GM12878 (cell line): ENCODE measurements at regions not wholly inside any gene's neighbourhood (a gene's known extent, or its start where the extent isn't known, plus 50 kb on each side); places are given as distances from the start of the nearest gene placed in this dataset.

ENCODE experiments used
- ATAC-seq: fragments of 200-7000 bp; cut with Tn5 transposase; 3 replicates; pipeline ENCODE4 v1.9.1; 2020; ENCODE audit warnings: mild to moderate bottlenecking, moderate library complexity
- BruUV-seq: library from RNA; stranded (reverse); fragments of 400-500 nt; replicated peaks from 2 replicates; lab custom pipeline; 2021; lab: Mats Ljungman, UMichigan
- CTCF ChIA-PET: fragments of 300-600 bp; sonication (Branson Sonifier 250); formaldehyde crosslinking; extraction: SDS; loops from one replicate; lab custom pipeline; 2021; ENCODE audit warnings: inconsistent platforms; lab: Yijun Ruan, JAX
- POLR2A ChIA-PET: fragments of 350-600 bp; formaldehyde crosslinking; extraction: SDS; loops from one replicate; lab custom pipeline; 2021; ENCODE audit warnings: inconsistent platforms; lab: Charles Lee
- RAD21 ChIA-PET: fragments of 300-600 bp; sonication (Branson Sonifier 250); formaldehyde crosslinking; loops from one replicate; lab custom pipeline; 2023; ENCODE audit warnings: antibody characterized with exemption; ENCODE audit not compliant: unreplicated experiment; lab: Charles Lee
- SMC1A ChIA-PET: fragments of 300-600 bp; sonication (Branson Sonifier 250); formaldehyde crosslinking; loops from one replicate; lab custom pipeline; 2023; ENCODE audit not compliant: unreplicated experiment, uncharacterized antibody; lab: Charles Lee
- DNase-seq: peaks from one replicate; pipeline ENCODE4 v3.0.0-alpha.2; 2011; ENCODE audit warnings: low read depth, low spot score
- FAIRE-seq: peaks from 3 replicates; lab custom pipeline; 2011; peaks lifted over from hg19 to GRCh38; lab: Jason Lieb, UNC
- H2AFZ ChIP-seq: 2 replicates; pipeline ENCODE4 v1.6.0; 2011; ENCODE audit warnings: low read depth, low read length, control low read depth; ENCODE audit not compliant: control insufficient read depth
- H3K27ac ChIP-seq: 2 replicates; pipeline ENCODE4 v1.5.1; 2011; ENCODE audit warnings: control low read depth; ENCODE audit not compliant: control insufficient read depth, insufficient read depth
- H3K27me3 ChIP-seq, 2 experiments: replicated peaks in 1 of 2; 2 replicates each; pipeline versions ENCODE4 v1.6.0 to v1.6.1; 2011; ENCODE audit warnings: low read length in 1 of 2; ENCODE audit not compliant: control insufficient read depth in 2 of 2, insufficient read depth in 2 of 2
- H3K36me3 ChIP-seq, 2 experiments: 2 replicates each; pipeline ENCODE4 v1.5.1; 2011; ENCODE audit warnings: low read length in 1 of 2; ENCODE audit not compliant: control insufficient read depth in 2 of 2, insufficient read depth in 2 of 2
- H3K4me1 ChIP-seq: 2 replicates; pipeline ENCODE4 v1.6.1; 2011; ENCODE audit warnings: mild to moderate bottlenecking, low read length, moderate library complexity, mixed read lengths; ENCODE audit not compliant: control insufficient read depth, insufficient read depth
- H3K4me2 ChIP-seq: 2 replicates; pipeline ENCODE4 v1.6.0; 2011; ENCODE audit warnings: control low read depth; ENCODE audit not compliant: control insufficient read depth, insufficient read depth
- H3K4me3 ChIP-seq: fragments of 200-600 bp; sonication (generic); 2 replicates; pipeline ENCODE4 v1.5.1; 2016
- H3K79me2 ChIP-seq: 2 replicates; pipeline ENCODE4 v1.6.0; 2011; ENCODE audit warnings: low read length; ENCODE audit not compliant: control insufficient read depth, insufficient read depth
- H3K9ac ChIP-seq: 2 replicates; pipeline ENCODE4 v1.8.0; 2011; ENCODE audit warnings: low read length, control low read depth, mixed read lengths; ENCODE audit not compliant: control insufficient read depth, insufficient read depth
- H3K9me3 ChIP-seq: replicated peaks from 3 replicates; pipeline ENCODE4 v1.5.1; 2011; ENCODE audit warnings: mild to moderate bottlenecking, low read length; ENCODE audit not compliant: control insufficient read depth, insufficient read depth
- H4K20me1 ChIP-seq: 2 replicates; pipeline ENCODE4 v1.6.0; 2011; ENCODE audit not compliant: control insufficient read depth, insufficient read depth
- ASH2L ChIP-seq: fragments of 300-600, 200-600 bp; sonication (generic); IDR thresholded peaks from 2 replicates; pipeline ENCODE4 v1.6.1; 2017; ENCODE audit warnings: low read depth, mild to moderate bottlenecking, borderline replicate concordance
- BACH1 ChIP-seq: fragments of 450-650 bp; IDR thresholded peaks from 2 replicates; pipeline ENCODE4 v1.6.1; 2017; ENCODE audit warnings: mild to moderate bottlenecking, borderline replicate concordance
- CBFB ChIP-seq: IDR thresholded peaks from 2 replicates; pipeline ENCODE4 v1.6.1; 2016; ENCODE audit warnings: antibody characterized with exemption, low read depth
- FOS ChIP-seq: IDR thresholded peaks from 3 replicates; pipeline ENCODE4 v1.6.1; 2011; ENCODE audit warnings: borderline replicate concordance; ENCODE audit not compliant: insufficient read length; ENCODE audit errors: extremely low read depth
- GABPA ChIP-seq: IDR thresholded peaks from 2 replicates; pipeline ENCODE4 v1.6.1; 2014; ENCODE audit warnings: antibody characterized with exemption, low read depth, mild to moderate bottlenecking, inconsistent platforms
- HCFC1 ChIP-seq: fragments of 150-350 bp; IDR thresholded peaks from 2 replicates; pipeline ENCODE4 v1.6.1; 2014; ENCODE audit warnings: low read length
- IKZF2 ChIP-seq, 2 experiments: fragments of 450-650 bp; IDR thresholded peaks; 2 replicates each; pipeline ENCODE4 v1.6.1; 2017; ENCODE audit warnings: mild to moderate bottlenecking in 2 of 2, moderate library complexity in 2 of 2
- KDM1A ChIP-seq: fragments of 200-600 bp; sonication (generic); IDR thresholded peaks from 2 replicates; pipeline ENCODE4 v1.6.1; 2016; ENCODE audit warnings: borderline replicate concordance
- RAD51 ChIP-seq: fragments of 450-650 bp; IDR thresholded peaks from 2 replicates; pipeline ENCODE4 v1.6.1; 2016; ENCODE audit warnings: moderate library complexity, mild to moderate bottlenecking, inconsistent platforms
- RUNX3 ChIP-seq: IDR thresholded peaks from 2 replicates; pipeline ENCODE4 v1.6.1; 2012; ENCODE audit warnings: low read length, inconsistent platforms
- SMC3 ChIP-seq: IDR thresholded peaks from 2 replicates; pipeline ENCODE4 v1.6.1; 2011; ENCODE audit warnings: low read length, improper control_type of control experiment, borderline replicate concordance
- SP1 ChIP-seq: IDR thresholded peaks from one replicate; pipeline ENCODE4 v1.6.1; 2011; ENCODE audit warnings: low read depth, low read length
- SREBF2 ChIP-seq: IDR thresholded peaks from 2 replicates; pipeline ENCODE4 v1.6.1; 2012; ENCODE audit warnings: mild to moderate bottlenecking, low read length
- ZNF207 ChIP-seq: fragments of 450-650 bp; IDR thresholded peaks from 2 replicates; pipeline ENCODE4 v1.6.1; 2014; ENCODE audit warnings: antibody characterized with exemption, mild to moderate bottlenecking, borderline replicate concordance
- WGBS: methylation state at CpG from one replicate; pipeline ENCODE4 v1.1.6; 2016; ENCODE audit warnings: low lambda C conversion rate; ENCODE audit not compliant: insufficient replicate concordance, insufficient coverage; ENCODE audit errors: missing lambda C conversion rate; 5-methylcytosine and 5-hydroxymethylcytosine counted together
- in situ Hi-C: fragments of 300-500 bp; cut with MboI; formaldehyde crosslinking; loops from 9 replicates; pipeline ENCODE4 v1.14.3; 2018; ENCODE audit warnings: mixed read lengths
- intact Hi-C: fragments of 100-400 bp; cut with micrococcal nuclease; formaldehyde crosslinking; loops from one replicate; pipeline ENCODE4 v1.14.2; 2022; ENCODE audit not compliant: unreplicated experiment
- TF ChIP-seq, protein P1 (sequence below): fragments of 450-650 bp; IDR thresholded peaks from 2 replicates; pipeline ENCODE4 v1.6.1; 2017; ENCODE audit warnings: antibody characterized with exemption, mild to moderate bottlenecking, moderate library complexity
- TF ChIP-seq, protein P2 (sequence below): IDR thresholded peaks from 2 replicates; pipeline ENCODE4 v1.6.1; 2012; ENCODE audit warnings: low read length, inconsistent platforms
- TF ChIP-seq, protein P3 (sequence below): fragments of 150-350 bp; IDR thresholded peaks from 2 replicates; pipeline ENCODE4 v1.6.1; 2016; ENCODE audit warnings: low read depth, low read length

GRCh38 chr5:173710528-173710927 lies 94.1 kb upstream of the BOD1 start (continued):
- TF ChIP-seq, protein P1, sequence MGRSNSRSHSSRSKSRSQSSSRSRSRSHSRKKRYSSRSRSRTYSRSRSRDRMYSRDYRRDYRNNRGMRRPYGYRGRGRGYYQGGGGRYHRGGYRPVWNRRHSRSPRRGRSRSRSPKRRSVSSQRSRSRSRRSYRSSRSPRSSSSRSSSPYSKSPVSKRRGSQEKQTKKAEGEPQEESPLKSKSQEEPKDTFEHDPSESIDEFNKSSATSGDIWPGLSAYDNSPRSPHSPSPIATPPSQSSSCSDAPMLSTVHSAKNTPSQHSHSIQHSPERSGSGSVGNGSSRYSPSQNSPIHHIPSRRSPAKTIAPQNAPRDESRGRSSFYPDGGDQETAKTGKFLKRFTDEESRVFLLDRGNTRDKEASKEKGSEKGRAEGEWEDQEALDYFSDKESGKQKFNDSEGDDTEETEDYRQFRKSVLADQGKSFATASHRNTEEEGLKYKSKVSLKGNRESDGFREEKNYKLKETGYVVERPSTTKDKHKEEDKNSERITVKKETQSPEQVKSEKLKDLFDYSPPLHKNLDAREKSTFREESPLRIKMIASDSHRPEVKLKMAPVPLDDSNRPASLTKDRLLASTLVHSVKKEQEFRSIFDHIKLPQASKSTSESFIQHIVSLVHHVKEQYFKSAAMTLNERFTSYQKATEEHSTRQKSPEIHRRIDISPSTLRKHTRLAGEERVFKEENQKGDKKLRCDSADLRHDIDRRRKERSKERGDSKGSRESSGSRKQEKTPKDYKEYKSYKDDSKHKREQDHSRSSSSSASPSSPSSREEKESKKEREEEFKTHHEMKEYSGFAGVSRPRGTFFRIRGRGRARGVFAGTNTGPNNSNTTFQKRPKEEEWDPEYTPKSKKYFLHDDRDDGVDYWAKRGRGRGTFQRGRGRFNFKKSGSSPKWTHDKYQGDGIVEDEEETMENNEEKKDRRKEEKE: no peak
- TF ChIP-seq BACH1 (no peak), FOS (no peak), KDM1A (no peak), GABPA (no peak), ZNF207 (no peak)

- Histone ChIP-seq H3K27me3 (no peaks in the 10 kb centered on the region), H3K79me2 (no peaks in the 10 kb centered on the region), H4K20me1 (no peaks in the 10 kb centered on the region), H3K27ac (no peak overlapping the region), H2AFZ (no peak overlapping the region), H3K9me3 (no peaks in the 10 kb centered on the region), H3K9ac (no peak overlapping the region), H3K4me1 (peaks cover 17% of the 10 kb centered on the region), H3K36me3 (no peaks in the 10 kb centered on the region), H3K4me2 (no peak overlapping the region), H3K4me3 (no peak overlapping the region)
- WGBS: 91% methylated on average over 2 of the region's 2 CpGs
- in situ Hi-C loops (no loop called here), intact Hi-C loops (no loop called here)
- FAIRE-seq (no peak), ATAC-seq (no peak), DNase-seq (no peak)
- no peak for TF ChIP-seq IKZF2 (IDR thresholded peaks at IDR 0.05)
- TF ChIP-seq, protein P2, sequence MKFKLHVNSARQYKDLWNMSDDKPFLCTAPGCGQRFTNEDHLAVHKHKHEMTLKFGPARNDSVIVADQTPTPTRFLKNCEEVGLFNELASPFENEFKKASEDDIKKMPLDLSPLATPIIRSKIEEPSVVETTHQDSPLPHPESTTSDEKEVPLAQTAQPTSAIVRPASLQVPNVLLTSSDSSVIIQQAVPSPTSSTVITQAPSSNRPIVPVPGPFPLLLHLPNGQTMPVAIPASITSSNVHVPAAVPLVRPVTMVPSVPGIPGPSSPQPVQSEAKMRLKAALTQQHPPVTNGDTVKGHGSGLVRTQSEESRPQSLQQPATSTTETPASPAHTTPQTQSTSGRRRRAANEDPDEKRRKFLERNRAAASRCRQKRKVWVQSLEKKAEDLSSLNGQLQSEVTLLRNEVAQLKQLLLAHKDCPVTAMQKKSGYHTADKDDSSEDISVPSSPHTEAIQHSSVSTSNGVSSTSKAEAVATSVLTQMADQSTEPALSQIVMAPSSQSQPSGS: no peak
- TF ChIP-seq SREBF2: no peak
- TF ChIP-seq HCFC1: no peak
- TF ChIP-seq CBFB: no peak
- TF ChIP-seq, protein P3, sequence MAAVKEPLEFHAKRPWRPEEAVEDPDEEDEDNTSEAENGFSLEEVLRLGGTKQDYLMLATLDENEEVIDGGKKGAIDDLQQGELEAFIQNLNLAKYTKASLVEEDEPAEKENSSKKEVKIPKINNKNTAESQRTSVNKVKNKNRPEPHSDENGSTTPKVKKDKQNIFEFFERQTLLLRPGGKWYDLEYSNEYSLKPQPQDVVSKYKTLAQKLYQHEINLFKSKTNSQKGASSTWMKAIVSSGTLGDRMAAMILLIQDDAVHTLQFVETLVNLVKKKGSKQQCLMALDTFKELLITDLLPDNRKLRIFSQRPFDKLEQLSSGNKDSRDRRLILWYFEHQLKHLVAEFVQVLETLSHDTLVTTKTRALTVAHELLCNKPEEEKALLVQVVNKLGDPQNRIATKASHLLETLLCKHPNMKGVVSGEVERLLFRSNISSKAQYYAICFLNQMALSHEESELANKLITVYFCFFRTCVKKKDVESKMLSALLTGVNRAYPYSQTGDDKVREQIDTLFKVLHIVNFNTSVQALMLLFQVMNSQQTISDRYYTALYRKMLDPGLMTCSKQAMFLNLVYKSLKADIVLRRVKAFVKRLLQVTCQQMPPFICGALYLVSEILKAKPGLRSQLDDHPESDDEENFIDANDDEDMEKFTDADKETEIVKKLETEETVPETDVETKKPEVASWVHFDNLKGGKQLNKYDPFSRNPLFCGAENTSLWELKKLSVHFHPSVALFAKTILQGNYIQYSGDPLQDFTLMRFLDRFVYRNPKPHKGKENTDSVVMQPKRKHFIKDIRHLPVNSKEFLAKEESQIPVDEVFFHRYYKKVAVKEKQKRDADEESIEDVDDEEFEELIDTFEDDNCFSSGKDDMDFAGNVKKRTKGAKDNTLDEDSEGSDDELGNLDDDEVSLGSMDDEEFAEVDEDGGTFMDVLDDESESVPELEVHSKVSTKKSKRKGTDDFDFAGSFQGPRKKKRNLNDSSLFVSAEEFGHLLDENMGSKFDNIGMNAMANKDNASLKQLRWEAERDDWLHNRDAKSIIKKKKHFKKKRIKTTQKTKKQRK: no peak
- no peak for TF ChIP-seq RAD51
- TF ChIP-seq ASH2L: no peak
- TF ChIP-seq SP1: no peak
- TF ChIP-seq RUNX3: no peak
- TF ChIP-seq SMC3: no peak
- ChIA-PET SMC1A (no interaction called here), RAD21 (no interaction called here), POLR2A (no interaction called here), CTCF (interaction anchor here (1.0 kb wide), 1 partner anchor 15 kb away, joined by 3 read pairs; no protein-coding TSS in a partner anchor)
- BruUV-seq: no TSS peak
Observed at GRCh38 chr5:173711466-173711865, 95.0 kb upstream of the BOD1 start.
